ENCODE measurements at regions not wholly inside any gene's neighbourhood (a gene's known extent, or its start where the extent isn't known, plus 50 kb on each side); places are given as distances from the start of the nearest gene placed in this dataset.

DNA sequence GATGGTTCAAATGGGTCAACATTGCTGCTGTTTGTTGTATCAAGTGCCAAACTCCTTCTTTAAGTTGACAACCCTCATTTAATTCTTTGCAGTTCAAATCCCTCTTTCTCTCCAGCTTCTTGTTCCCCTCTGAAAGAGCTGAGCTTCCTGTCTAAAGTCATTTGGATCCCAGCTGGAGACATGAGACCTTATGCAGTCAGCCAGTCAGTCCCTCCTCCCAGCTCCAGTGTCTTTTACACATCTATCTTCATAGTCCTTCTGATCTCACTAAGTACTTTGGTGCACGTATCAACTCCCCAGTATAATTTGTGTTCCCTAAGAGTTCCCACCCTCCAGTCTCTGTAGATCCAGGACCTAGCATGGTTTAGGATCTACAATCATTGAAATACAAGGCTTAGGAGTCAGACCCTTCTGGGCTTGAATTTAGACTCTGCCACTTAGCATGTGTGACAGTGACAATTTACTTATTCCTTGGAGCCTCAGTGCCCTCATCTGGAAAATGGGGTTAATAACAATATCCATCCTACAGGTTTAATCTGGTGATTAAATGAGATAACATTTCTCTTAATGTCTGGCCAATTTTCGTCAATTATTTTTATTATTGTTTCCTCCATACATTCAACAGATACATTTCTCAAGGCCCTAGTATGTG is 102.8 kb upstream of the SEMA6D start:
- WGBS (ENCODE audit: low lambda C conversion rate): 0% methylated on average over 2 of the region's 2 CpGs
- DNase-seq (ENCODE audit: low spot score): no peak
- no peak for ATAC-seq
- Histone ChIP-seq H3K27ac (ENCODE audit: extremely low read length, insufficient read depth, low read length) (no peak overlapping the region), H3K4me1 (ENCODE audit: insufficient read depth, low read length) (no peaks in the 10 kb centered on the region), H3K79me2 (ENCODE audit: insufficient read depth, low read length) (no peaks in the 10 kb centered on the region), H3K36me3 (replicated peaks in 1 of 2; ENCODE audit: control insufficient read depth in 1 of 2, insufficient read depth in 2 of 2, low read length in 2 of 2) (no peaks in the 10 kb centered on the region), H3K4me2 (ENCODE audit: low read depth, low read length) (no peak overlapping the region), H3K27me3 (ENCODE audit: control insufficient read depth in 1 of 2, insufficient read depth in 2 of 2, low read length in 2 of 2) (no peaks in the 10 kb centered on the region), H2AFZ (ENCODE audit: low read length) (no peak overlapping the region), H4K20me1 (ENCODE audit: insufficient read depth, low read length) (no peaks in the 10 kb centered on the region), H3K9ac (ENCODE audit: insufficient read depth, low read depth, low read length) (no peak overlapping the region), H3K4me3 (replicated peaks in 1 of 3; ENCODE audit: insufficient read depth in 1 of 3, low read depth in 2 of 3, low read length in 3 of 3) (no peak overlapping the region), H3K9me3 (ENCODE audit: low read length) (peaks cover 5% of the 10 kb centered on the region; the same call in 1 of the 2 replicates)
- TF ChIP-seq MED8 (CRISPR knock-in tag; IDR thresholded peaks at IDR 0.05; ENCODE audit: insufficient replicate concordance): no peak
- TF ChIP-seq FOXA1 (IDR thresholded peaks at IDR 0.05): no peak
- no peak for TF ChIP-seq FOXA1 (CRISPR knock-in tag; IDR thresholded peaks at IDR 0.05)
- TF ChIP-seq ZZZ3 (CRISPR knock-in tag; IDR thresholded peaks at IDR 0.05; ENCODE audit: borderline replicate concordance): no peak
- TF ChIP-seq ZMYM2 (CRISPR knock-in tag; IDR thresholded peaks at IDR 0.05): no peak
- BruUV-seq (replicated peaks): no TSS peak
- in situ Hi-C loops (cut with HindIII; ENCODE audit: extremely low pct_ligation_motif_present, low pct_unique_long_range_greater_than_20kb) (no loop called here), intact Hi-C loops (cut with micrococcal nuclease; ENCODE audit: unreplicated experiment) (no loop called here)
- ChIA-PET POLR2A (no interaction called here), CTCF (ENCODE audit: low intra/inter-chr PET ratio, low total read pairs) (no interaction called here)
- no peak for FAIRE-seq

DNA sequence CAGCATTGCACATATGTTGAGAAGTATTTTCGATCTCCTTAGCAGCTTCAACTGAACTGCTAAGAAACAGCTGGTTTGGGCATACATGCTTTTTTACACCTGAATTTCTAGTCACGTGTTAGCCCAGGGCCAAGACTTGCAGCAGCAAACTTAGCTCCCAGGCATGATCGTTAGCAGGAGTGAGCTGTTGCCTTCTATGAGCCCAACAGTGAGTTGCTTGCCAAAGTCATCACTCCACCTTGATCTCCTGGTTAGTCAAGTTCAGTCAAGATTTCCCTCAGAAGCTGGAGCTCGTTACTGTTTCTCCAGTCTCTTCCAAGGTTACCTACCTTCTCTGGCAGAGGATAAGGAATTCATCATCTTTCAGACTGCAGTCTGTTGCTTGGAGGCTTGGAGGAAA is 100.4 kb upstream of the SEMA6D start:
- BruUV-seq (replicated peaks): no TSS peak
- ChIA-PET CTCF (ENCODE audit: low intra/inter-chr PET ratio, low total read pairs) (no interaction called here), POLR2A (no interaction called here)

More for the DNA sequence above, 100.4 kb upstream of the SEMA6D start:
- intact Hi-C loops (cut with micrococcal nuclease; ENCODE audit: unreplicated experiment) (no loop called here), in situ Hi-C loops (cut with HindIII; ENCODE audit: extremely low pct_ligation_motif_present, low pct_unique_long_range_greater_than_20kb) (no loop called here)
- H3K79me2 ChIP-seq (ENCODE audit: insufficient read depth, low read length): no peaks in the 10 kb centered on the region
- H3K27me3 ChIP-seq (ENCODE audit: control insufficient read depth in 1 of 2, insufficient read depth in 2 of 2, low read length in 2 of 2): no peaks in the 10 kb centered on the region
- 2% methylated on average over 4 of the region's 4 CpGs for WGBS (ENCODE audit: low lambda C conversion rate)
- H3K9ac ChIP-seq (ENCODE audit: insufficient read depth, low read depth, low read length): no peak overlapping the region
- H3K4me3 ChIP-seq (replicated peaks in 1 of 3; ENCODE audit: insufficient read depth in 1 of 3, low read depth in 2 of 3, low read length in 3 of 3): no peak overlapping the region
- DNase-seq (ENCODE audit: low spot score) (no peak), FAIRE-seq (no peak), ATAC-seq (no peak)
- no peaks in the 10 kb centered on the region for H4K20me1 ChIP-seq (ENCODE audit: insufficient read depth, low read length)
- no peak overlapping the region for H3K4me2 ChIP-seq (ENCODE audit: low read depth, low read length)
- peaks cover 5% of the 10 kb centered on the region; the same call in 1 of the 2 replicates for H3K9me3 ChIP-seq (ENCODE audit: low read length)
- H3K36me3 ChIP-seq (replicated peaks in 1 of 2; ENCODE audit: control insufficient read depth in 1 of 2, insufficient read depth in 2 of 2, low read length in 2 of 2): no peaks in the 10 kb centered on the region
- H3K4me1 ChIP-seq (ENCODE audit: insufficient read depth, low read length): no peaks in the 10 kb centered on the region
- no peak overlapping the region for H3K27ac ChIP-seq (ENCODE audit: extremely low read length, insufficient read depth, low read length)
- TF ChIP-seq TMF1 (CRISPR knock-in tag; IDR thresholded peaks at IDR 0.05; ENCODE audit: low read depth) (no peak), ZNF143 (CRISPR knock-in tag; IDR thresholded peaks at IDR 0.05) (no peak), STAG1 (CRISPR knock-in tag; IDR thresholded peaks at IDR 0.05) (no peak)
- TF ChIP-seq, protein P1, sequence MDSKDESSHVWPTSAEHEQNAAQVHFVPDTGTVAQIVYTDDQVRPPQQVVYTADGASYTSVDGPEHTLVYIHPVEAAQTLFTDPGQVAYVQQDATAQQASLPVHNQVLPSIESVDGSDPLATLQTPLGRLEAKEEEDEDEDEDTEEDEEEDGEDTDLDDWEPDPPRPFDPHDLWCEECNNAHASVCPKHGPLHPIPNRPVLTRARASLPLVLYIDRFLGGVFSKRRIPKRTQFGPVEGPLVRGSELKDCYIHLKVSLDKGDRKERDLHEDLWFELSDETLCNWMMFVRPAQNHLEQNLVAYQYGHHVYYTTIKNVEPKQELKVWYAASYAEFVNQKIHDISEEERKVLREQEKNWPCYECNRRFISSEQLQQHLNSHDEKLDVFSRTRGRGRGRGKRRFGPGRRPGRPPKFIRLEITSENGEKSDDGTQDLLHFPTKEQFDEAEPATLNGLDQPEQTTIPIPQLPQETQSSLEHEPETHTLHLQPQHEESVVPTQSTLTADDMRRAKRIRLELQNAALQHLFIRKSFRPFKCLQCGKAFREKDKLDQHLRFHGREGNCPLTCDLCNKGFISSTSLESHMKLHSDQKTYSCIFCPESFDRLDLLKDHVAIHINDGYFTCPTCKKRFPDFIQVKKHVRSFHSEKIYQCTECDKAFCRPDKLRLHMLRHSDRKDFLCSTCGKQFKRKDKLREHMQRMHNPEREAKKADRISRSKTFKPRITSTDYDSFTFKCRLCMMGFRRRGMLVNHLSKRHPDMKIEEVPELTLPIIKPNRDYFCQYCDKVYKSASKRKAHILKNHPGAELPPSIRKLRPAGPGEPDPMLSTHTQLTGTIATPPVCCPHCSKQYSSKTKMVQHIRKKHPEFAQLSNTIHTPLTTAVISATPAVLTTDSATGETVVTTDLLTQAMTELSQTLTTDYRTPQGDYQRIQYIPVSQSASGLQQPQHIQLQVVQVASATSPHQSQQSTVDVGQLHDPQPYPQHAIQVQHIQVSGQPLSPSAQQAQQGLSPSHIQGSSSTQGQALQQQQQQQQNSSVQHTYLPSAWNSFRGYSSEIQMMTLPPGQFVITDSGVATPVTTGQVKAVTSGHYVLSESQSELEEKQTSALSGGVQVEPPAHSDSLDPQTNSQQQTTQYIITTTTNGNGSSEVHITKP (CRISPR knock-in tag; IDR thresholded peaks at IDR 0.05; ENCODE audit: low read depth): no peak
- TF ChIP-seq, protein P2, sequence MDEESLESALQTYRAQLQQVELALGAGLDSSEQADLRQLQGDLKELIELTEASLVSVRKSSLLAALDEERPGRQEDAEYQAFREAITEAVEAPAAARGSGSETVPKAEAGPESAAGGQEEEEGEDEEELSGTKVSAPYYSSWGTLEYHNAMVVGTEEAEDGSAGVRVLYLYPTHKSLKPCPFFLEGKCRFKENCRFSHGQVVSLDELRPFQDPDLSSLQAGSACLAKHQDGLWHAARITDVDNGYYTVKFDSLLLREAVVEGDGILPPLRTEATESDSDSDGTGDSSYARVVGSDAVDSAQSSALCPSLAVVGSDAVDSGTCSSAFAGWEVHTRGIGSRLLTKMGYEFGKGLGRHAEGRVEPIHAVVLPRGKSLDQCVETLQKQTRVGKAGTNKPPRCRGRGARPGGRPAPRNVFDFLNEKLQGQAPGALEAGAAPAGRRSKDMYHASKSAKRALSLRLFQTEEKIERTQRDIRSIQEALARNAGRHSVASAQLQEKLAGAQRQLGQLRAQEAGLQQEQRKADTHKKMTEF (CRISPR knock-in tag; IDR thresholded peaks at IDR 0.05): no peak
- H2AFZ ChIP-seq (ENCODE audit: low read length): no peak overlapping the region
